ENCODE measurements at regions not wholly inside any gene's neighbourhood (a gene's known extent, or its start where the extent isn't known, plus 50 kb on each side); places are given as distances from the start of the nearest gene placed in this dataset.

- no peak for TF ChIP-seq SIN3A (IDR thresholded peaks at IDR 0.05; ENCODE audit: borderline replicate concordance, insufficient read depth, low read length)
- TF ChIP-seq, protein P1, sequence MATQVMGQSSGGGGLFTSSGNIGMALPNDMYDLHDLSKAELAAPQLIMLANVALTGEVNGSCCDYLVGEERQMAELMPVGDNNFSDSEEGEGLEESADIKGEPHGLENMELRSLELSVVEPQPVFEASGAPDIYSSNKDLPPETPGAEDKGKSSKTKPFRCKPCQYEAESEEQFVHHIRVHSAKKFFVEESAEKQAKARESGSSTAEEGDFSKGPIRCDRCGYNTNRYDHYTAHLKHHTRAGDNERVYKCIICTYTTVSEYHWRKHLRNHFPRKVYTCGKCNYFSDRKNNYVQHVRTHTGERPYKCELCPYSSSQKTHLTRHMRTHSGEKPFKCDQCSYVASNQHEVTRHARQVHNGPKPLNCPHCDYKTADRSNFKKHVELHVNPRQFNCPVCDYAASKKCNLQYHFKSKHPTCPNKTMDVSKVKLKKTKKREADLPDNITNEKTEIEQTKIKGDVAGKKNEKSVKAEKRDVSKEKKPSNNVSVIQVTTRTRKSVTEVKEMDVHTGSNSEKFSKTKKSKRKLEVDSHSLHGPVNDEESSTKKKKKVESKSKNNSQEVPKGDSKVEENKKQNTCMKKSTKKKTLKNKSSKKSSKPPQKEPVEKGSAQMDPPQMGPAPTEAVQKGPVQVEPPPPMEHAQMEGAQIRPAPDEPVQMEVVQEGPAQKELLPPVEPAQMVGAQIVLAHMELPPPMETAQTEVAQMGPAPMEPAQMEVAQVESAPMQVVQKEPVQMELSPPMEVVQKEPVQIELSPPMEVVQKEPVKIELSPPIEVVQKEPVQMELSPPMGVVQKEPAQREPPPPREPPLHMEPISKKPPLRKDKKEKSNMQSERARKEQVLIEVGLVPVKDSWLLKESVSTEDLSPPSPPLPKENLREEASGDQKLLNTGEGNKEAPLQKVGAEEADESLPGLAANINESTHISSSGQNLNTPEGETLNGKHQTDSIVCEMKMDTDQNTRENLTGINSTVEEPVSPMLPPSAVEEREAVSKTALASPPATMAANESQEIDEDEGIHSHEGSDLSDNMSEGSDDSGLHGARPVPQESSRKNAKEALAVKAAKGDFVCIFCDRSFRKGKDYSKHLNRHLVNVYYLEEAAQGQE (IDR thresholded peaks at IDR 0.05; ENCODE audit: insufficient read depth in 1 of 2, low read depth in 2 of 2, low read length in 2 of 2): no peak
Measured at GRCh38 chr4:151979819-151980218, 219.0 kb upstream of the GATB start.

Data from PFSK-1 (cell line).